Neural progenitor cell (in vitro differentiated cells): ENCODE measurements at regions not wholly inside any gene's neighbourhood (a gene's known extent, or its start where the extent isn't known, plus 50 kb on each side); places are given as distances from the start of the nearest gene placed in this dataset.

Experiments
- DNase-seq: peaks from one replicate; pipeline ENCODE4 v3.0.0-alpha.2; 2016; ENCODE audit warnings: low spot score
- H2AFZ ChIP-seq: fragments of 200-600 bp; sonication (generic); replicated peaks from 2 replicates; pipeline ENCODE4 v1.6.1; 2016; ENCODE audit warnings: antibody characterized with exemption
- H3F3A ChIP-seq: fragments of 200-600 bp; sonication (generic); 2 replicates; pipeline ENCODE4 v1.6.1; 2016; ENCODE audit warnings: antibody characterized with exemption, low read depth
- H3K27ac ChIP-seq: fragments of 200-600 bp; sonication (generic); 2 replicates; pipeline ENCODE4 v1.5.1; 2016; ENCODE audit warnings: mild to moderate bottlenecking
- H3K27me3 ChIP-seq: fragments of 200-600 bp; sonication (generic); 2 replicates; pipeline ENCODE4 v1.6.1; 2016; ENCODE audit warnings: mild to moderate bottlenecking, moderate library complexity
- H3K36me3 ChIP-seq: fragments of 200-600 bp; sonication (generic); 2 replicates; pipeline ENCODE4 v1.5.1; 2016
- H3K4me1 ChIP-seq: fragments of 200-600 bp; sonication (generic); 2 replicates; pipeline ENCODE4 v1.6.1; 2016; ENCODE audit warnings: mixed run types
- H3K4me2 ChIP-seq: fragments of 200-600 bp; sonication (generic); 2 replicates; pipeline ENCODE4 v1.6.1; 2016
- H3K4me3 ChIP-seq: fragments of 200-600 bp; sonication (generic); 2 replicates; pipeline ENCODE4 v1.5.1; 2016
- H3K79me2 ChIP-seq: fragments of 200-600 bp; sonication (generic); 2 replicates; pipeline ENCODE4 v1.6.1; 2016; ENCODE audit warnings: low read depth
- H3K9ac ChIP-seq: fragments of 200-600 bp; sonication (generic); 2 replicates; pipeline ENCODE4 v1.6.1; 2016
- H3K9me3 ChIP-seq: fragments of 200-600 bp; sonication (generic); 2 replicates; pipeline ENCODE4 v1.5.1; 2016; ENCODE audit warnings: low read depth
- H4K20me1 ChIP-seq: fragments of 200-600 bp; sonication (generic); 2 replicates; pipeline ENCODE4 v1.6.1; 2016; ENCODE audit warnings: low read depth
- H3K27ac Mint-ChIP-seq: 3 replicates; pipeline ENCODE4 v1.8.0; 2021; ENCODE audit warnings: mixed read lengths
- H3K27me3 Mint-ChIP-seq: 2 replicates; pipeline ENCODE4 v1.8.0; 2022; ENCODE audit warnings: low read depth, mild to moderate bottlenecking, inconsistent platforms, moderate library complexity, mixed read lengths; ENCODE audit not compliant: insufficient read depth
- H3K36me3 Mint-ChIP-seq: 3 replicates; pipeline ENCODE4 v1.8.0; 2021; ENCODE audit warnings: mixed read lengths
- H3K4me1 Mint-ChIP-seq: 3 replicates; pipeline ENCODE4 v1.8.0; 2021; ENCODE audit warnings: mixed read lengths
- H3K4me3 Mint-ChIP-seq: 3 replicates; pipeline ENCODE4 v1.8.0; 2021; ENCODE audit warnings: mild to moderate bottlenecking, moderate library complexity, mixed read lengths
- H3K9me3 Mint-ChIP-seq: 3 replicates; pipeline ENCODE4 v1.8.0; 2020; ENCODE audit warnings: mixed read lengths
- EZH2 ChIP-seq: fragments of 200-600 bp; sonication (generic); IDR thresholded peaks from 2 replicates; pipeline ENCODE4 v1.6.1; 2017; ENCODE audit warnings: antibody characterized with exemption, mild to moderate bottlenecking, moderate library complexity
- EZH2phosphoT487 ChIP-seq: fragments of 200-600 bp; sonication (generic); IDR thresholded peaks from 2 replicates; pipeline ENCODE4 v1.6.1; 2017; ENCODE audit warnings: antibody characterized with exemption
- TF ChIP-seq, protein P1 (sequence below): fragments of 200-600 bp; sonication (generic); IDR thresholded peaks from 2 replicates; pipeline ENCODE4 v1.5.1; 2017; ENCODE audit warnings: antibody characterized with exemption, mild to moderate bottlenecking

DNA sequence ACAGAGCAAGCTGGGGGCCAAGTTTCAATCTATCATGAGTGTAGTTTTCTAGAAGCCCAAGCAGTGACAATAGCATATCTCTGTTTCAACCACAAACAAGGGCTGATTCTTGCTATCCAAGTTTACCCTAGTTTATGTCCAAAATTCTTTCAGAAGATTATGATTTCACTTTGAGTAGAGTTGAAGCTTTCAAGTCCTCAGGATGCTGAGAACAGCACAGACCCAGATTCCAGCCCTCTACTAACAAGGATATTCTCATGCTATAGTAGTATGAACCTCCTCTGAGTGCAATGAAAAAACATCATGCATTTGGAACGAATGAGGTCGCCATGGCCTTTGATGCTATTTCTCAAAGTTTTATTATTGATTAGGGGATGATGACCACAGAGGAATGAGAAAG is 344.1 kb upstream of the NPVF start:
- H3K36me3 ChIP-seq: no peaks in the 10 kb centered on the region
- H2AFZ ChIP-seq: no peak overlapping the region
- H3K9me3 ChIP-seq: no peaks in the 10 kb centered on the region
- Mint-ChIP-seq H3K27me3 (peaks cover 3% of the 10 kb centered on the region), H3K9me3 (no peaks in the 10 kb centered on the region), H3K4me3 (no peak overlapping the region), H3K4me1 (no peaks in the 10 kb centered on the region), H3K27ac (no peak overlapping the region), H3K36me3 (no peaks in the 10 kb centered on the region)
- no peak overlapping the region for H3K9ac ChIP-seq
- no peak for DNase-seq
- H3K27me3 ChIP-seq: no peaks in the 10 kb centered on the region
- no peaks in the 10 kb centered on the region for H3K79me2 ChIP-seq
- H3K27ac ChIP-seq: no peak overlapping the region
- no peak for TF ChIP-seq EZH2phosphoT487
- TF ChIP-seq EZH2: no peak
- TF ChIP-seq, protein P1, sequence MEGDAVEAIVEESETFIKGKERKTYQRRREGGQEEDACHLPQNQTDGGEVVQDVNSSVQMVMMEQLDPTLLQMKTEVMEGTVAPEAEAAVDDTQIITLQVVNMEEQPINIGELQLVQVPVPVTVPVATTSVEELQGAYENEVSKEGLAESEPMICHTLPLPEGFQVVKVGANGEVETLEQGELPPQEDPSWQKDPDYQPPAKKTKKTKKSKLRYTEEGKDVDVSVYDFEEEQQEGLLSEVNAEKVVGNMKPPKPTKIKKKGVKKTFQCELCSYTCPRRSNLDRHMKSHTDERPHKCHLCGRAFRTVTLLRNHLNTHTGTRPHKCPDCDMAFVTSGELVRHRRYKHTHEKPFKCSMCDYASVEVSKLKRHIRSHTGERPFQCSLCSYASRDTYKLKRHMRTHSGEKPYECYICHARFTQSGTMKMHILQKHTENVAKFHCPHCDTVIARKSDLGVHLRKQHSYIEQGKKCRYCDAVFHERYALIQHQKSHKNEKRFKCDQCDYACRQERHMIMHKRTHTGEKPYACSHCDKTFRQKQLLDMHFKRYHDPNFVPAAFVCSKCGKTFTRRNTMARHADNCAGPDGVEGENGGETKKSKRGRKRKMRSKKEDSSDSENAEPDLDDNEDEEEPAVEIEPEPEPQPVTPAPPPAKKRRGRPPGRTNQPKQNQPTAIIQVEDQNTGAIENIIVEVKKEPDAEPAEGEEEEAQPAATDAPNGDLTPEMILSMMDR: no peak
- H4K20me1 ChIP-seq: no peaks in the 10 kb centered on the region
- no peak overlapping the region for H3K4me3 ChIP-seq
- no peaks in the 10 kb centered on the region for H3K4me1 ChIP-seq
- no peak overlapping the region for H3K4me2 ChIP-seq
- no peaks in the 10 kb centered on the region for H3F3A ChIP-seq

DNA sequence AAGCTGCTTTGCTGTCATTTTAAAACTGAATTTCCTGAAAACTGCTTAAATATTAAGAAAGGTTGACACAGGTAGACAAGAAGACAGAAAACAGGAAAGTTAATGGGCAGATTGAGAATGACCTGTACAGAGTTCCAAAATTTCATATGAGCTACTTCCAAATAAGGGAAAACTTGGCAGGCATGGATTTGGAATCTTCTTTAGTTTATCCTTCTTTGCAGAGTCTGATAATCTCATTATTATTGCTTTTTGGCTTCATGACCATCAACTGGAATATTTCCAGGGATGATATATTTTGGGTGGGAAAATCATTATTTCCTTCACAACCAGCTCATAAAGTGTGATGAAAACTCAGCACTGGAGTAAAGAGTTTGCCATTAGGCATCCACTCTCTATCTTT is 346.5 kb upstream of the NPVF start:
- Mint-ChIP-seq H3K4me3 (no peak overlapping the region), H3K27ac (no peak overlapping the region), H3K36me3 (no peaks in the 10 kb centered on the region), H3K27me3 (peaks cover 3% of the 10 kb centered on the region), H3K9me3 (no peaks in the 10 kb centered on the region), H3K4me1 (peaks cover 5% of the 10 kb centered on the region)
- no peak overlapping the region for H2AFZ ChIP-seq
- H3K79me2 ChIP-seq: no peaks in the 10 kb centered on the region
- H3K4me1 ChIP-seq: peaks cover 3% of the 10 kb centered on the region
- H4K20me1 ChIP-seq: no peaks in the 10 kb centered on the region
- H3K36me3 ChIP-seq: no peaks in the 10 kb centered on the region
- H3K9ac ChIP-seq: no peak overlapping the region
- H3K4me3 ChIP-seq: no peak overlapping the region
- DNase-seq: no peak
- H3K27ac ChIP-seq: no peak overlapping the region
- H3K27me3 ChIP-seq: no peaks in the 10 kb centered on the region
- TF ChIP-seq EZH2phosphoT487 (no peak), EZH2 (no peak)
- TF ChIP-seq, protein P1: no peak
- H3K9me3 ChIP-seq: no peaks in the 10 kb centered on the region
- no peaks in the 10 kb centered on the region for H3F3A ChIP-seq
- H3K4me2 ChIP-seq: no peak overlapping the region

DNA sequence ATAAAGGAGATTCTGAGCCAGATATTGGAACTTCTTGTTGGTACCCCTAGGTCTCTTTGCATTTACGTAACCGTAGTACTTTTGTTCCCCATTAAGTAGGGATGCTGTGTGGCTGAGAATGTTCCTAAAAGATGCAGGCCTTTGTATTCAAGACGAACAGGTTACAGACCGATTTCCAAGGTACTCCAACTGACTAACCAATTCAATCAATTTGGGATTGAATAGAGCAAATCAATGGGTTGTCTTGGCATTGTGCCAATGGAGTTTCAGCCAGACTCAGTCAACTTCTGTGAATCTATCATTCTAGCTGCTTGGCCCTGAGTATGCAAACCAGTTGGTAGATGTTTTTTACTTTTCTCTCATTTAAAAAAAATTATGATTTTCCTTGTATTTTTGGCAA is 347.3 kb upstream of the NPVF start:
- no peaks in the 10 kb centered on the region for H4K20me1 ChIP-seq
- H3K27me3 Mint-ChIP-seq: peaks cover 3% of the 10 kb centered on the region
- no peak overlapping the region for H2AFZ ChIP-seq
- H3K4me1 ChIP-seq: peaks cover 3% of the 10 kb centered on the region
- no peak overlapping the region for H3K4me2 ChIP-seq
- H3K27ac Mint-ChIP-seq: no peak overlapping the region
- no peak for DNase-seq
- H3F3A ChIP-seq: no peaks in the 10 kb centered on the region
- H3K36me3 ChIP-seq: no peaks in the 10 kb centered on the region
- no peaks in the 10 kb centered on the region for H3K79me2 ChIP-seq
- H3K27me3 ChIP-seq: no peaks in the 10 kb centered on the region
- H3K27ac ChIP-seq: no peak overlapping the region
- TF ChIP-seq EZH2phosphoT487 (no peak), EZH2 (no peak)
- TF ChIP-seq, protein P1: no peak
- H3K4me3 ChIP-seq: no peak overlapping the region
- H3K4me1 Mint-ChIP-seq: peaks cover 5% of the 10 kb centered on the region
- no peak overlapping the region for H3K4me3 Mint-ChIP-seq
- no peak overlapping the region for H3K9ac ChIP-seq
- no peaks in the 10 kb centered on the region for H3K9me3 Mint-ChIP-seq
- no peaks in the 10 kb centered on the region for H3K36me3 Mint-ChIP-seq
- H3K9me3 ChIP-seq: no peaks in the 10 kb centered on the region
